ENCODE measurements at regions not wholly inside any gene's neighbourhood (a gene's known extent, or its start where the extent isn't known, plus 50 kb on each side); places are given as distances from the start of the nearest gene placed in this dataset.
A peak's percentile ranks its signal among the peaks of the same experiment; 100 is the strongest.

- TF ChIP-seq CTCF (IDR thresholded peaks at IDR 0.05) (no peak), POLR2A (IDR thresholded peaks at IDR 0.05) (peak in 1 of 3 donors; percentile 37)
Measured at GRCh38 chr2:128404709-128405466, 86.2 kb upstream of the HS6ST1 start.
